GM18508 (cell line): ENCODE measurements at regions not wholly inside any gene's neighbourhood (a gene's known extent, or its start where the extent isn't known, plus 50 kb on each side); places are given as distances from the start of the nearest gene placed in this dataset.
A peak's percentile ranks its signal among the peaks of the same experiment; 100 is the strongest.

ENCODE experiments used
- ATAC-seq: cut with Tn5 transposase; IDR thresholded peaks from one replicate; pipeline ENCODE4 v1.9.1; 2021; ENCODE audit warnings: moderate number of reproducible peaks; ENCODE audit not compliant: insufficient read depth, unreplicated experiment

DNA sequence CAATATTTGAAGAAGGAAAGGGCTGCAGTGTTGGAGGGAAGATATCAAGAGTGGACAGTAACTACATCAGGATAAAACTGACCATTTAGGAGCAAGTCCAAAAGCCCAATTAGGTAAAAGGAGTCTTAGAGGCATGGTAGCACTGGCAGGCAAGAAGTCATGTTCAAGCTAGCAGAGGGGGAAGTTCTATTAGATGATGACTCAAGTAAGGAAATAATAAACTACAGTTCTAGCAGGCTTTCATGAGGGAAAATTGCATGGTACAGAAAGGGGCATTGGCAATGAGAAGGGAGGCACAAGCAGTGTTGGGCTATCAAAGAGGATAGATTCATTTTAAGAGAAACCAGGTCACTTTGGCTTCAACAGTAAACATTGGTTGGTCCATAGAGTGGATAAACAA is 156.1 kb upstream of the PTPRK start:
- ATAC-seq: no peak

GRCh38 chr6:128672023-128672422 is 151.6 kb upstream of the PTPRK start:
- no peak for ATAC-seq

DNA sequence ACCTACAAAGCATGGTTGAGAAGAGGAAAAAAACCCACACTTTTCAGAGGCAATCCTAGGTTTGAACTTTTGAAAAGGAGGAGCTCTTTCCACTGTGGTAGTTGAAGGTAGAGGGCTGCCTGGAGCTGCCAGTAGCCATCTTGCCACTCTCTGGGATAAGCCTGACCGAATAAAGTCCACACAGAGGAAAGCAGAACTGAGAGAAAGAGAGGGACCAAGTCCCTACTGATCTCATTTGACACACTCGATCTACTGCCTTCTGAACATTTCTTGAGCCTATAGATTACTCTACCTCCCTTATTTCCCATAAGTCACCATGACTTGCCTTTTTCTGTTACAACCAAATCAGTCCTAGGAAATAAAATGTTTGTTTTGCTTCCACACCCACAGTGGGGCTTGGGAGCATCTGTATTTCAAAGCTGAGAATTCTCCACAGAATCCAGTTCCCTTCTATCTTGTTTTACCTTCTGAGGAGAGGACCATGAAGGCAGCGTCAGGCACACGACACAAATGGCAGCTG is 147.0 kb upstream of the PTPRK start:
- no peak for ATAC-seq

DNA sequence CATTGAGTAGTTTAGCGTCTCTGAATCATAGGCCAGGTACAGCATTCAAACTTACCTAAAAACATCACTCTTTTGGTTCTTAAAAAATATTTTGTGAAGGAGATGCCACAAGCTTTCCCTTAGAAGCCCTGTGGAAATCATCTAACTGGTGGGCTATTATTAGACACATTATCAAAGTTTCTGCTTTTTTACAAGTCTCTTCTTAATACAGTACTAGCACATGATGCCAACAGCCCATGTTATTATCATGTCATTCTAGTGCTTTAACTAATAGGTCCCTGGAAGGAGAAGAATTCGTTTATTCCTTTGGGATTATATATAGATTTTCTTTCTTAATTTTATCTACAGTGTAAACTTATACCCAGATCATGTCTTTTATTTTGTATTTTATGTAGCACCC is 146.0 kb upstream of the PTPRK start:
- no peak for ATAC-seq

DNA sequence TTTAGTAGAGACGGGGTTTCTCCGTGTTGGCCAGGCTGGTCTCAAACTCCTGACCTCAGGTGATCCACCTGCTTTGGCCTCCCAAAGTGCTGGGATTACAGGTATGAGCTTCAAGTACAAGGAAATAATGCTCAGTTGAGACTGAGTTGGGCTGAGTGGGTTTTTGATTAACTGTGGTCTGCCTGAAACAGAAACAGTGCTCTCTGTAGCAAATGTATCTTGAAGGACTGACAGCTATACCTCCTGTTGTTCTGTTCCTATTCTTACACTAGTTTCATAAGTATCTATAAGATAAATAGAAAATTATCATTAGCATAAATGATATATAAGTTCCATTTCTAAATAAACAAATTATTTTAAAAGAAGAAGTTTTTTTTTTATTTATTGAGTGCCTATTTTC is 142.8 kb upstream of the PTPRK start:
- peak; percentile 61 for ATAC-seq

- no peak for ATAC-seq
Observed at GRCh38 chr6:128659878-128660622, 139.7 kb upstream of the PTPRK start.

GRCh38 chr6:128659276-128659675 is 138.9 kb upstream of the PTPRK start:
- no peak for ATAC-seq

- ATAC-seq: no peak
Observed at GRCh38 chr6:128657181-128657580, 136.8 kb upstream of the PTPRK start.

DNA sequence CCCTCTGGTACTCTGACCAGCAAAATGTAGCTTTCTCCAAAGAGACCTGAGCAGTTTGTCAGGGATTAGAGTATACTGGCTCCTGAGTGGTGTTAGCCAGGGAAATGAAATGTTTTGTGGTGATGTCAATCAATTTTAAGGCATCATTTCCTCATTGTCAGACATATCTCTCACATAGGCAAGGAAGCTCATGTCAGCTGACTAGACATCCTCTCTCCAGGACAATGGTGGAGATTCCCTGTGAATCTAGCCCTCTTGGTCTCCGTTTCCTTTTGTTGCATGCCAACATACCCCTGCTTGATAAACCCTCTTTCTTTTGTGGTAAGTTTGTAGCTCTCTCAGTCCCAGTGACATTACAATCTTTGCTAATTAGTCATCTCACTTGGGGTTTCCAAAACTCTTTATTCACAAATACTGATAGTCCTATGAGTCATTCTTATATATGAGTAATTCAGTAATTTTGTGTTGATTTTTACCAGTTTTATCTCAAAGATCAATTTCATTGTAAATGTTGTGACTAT is 135.6 kb upstream of the PTPRK start:
- ATAC-seq: peak; percentile 93

DNA sequence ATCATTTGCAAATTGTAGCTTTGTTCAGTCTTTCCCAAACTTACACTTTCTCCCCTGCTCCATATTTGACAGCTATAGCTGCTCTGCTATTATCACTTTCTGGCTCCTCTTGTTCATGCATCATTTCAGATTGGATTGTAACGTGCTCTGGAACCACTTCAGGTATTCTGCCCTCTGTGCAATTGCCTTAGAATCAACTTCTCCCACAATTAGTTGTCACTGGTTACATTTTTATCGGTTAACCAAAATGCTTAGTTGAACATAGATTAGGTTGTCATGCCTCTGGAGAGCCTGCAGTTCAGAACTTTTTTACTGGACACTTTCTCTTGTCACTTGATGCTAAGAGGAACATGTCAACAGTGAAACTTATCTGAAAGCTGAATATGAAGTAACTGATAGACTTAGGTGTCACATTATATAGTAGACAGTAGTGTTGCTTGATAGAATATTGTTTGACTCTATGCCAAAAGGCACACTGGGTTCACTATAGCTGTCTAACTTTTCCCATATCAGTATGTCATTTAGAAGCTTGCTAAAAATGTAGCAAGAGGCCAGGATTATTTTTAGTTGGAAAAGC is 127.7 kb upstream of the PTPRK start:
- ATAC-seq: no peak

- no peak for ATAC-seq
Observed at GRCh38 chr6:128642132-128642531, 121.7 kb upstream of the PTPRK start.

DNA sequence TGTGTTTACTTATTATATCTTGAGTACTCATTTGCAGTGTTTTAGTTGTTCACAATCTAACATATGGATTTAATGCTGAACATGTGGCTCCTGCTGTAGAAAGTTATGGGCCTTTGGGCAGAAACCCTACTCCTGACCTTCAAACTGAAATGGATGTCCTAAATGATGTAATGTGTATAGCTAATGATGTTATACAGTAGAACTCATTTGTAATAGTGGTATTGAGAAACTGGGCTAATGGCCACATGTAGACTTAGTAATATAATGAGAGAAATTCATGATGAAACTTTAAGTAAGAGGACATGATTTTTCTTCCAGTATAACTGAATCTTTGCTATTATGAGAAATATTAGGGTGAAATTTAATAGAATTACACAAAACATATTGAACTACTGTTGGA is 121.3 kb upstream of the PTPRK start:
- ATAC-seq: no peak

- no peak for ATAC-seq
Observed at GRCh38 chr6:128638817-128639216, 118.4 kb upstream of the PTPRK start.

DNA sequence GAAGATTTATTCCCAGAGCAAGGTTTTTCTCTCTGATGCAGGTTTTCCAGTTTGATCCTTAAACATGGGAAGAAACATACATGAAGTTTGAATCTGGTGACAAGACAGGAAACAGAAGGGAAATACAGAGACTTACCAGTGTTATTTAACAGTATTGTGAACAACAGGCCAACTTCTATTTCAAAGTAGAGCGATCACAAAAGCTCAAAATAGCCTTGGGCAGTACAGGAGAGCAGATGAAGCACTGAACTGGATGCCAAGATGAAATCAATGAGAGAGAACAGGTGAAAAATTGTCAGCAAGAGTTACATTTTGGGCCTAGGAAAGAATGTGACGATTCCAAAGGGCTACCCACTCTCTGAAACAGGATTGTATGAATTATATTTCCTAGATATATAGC is 114.8 kb upstream of the PTPRK start:
- ATAC-seq: no peak

DNA sequence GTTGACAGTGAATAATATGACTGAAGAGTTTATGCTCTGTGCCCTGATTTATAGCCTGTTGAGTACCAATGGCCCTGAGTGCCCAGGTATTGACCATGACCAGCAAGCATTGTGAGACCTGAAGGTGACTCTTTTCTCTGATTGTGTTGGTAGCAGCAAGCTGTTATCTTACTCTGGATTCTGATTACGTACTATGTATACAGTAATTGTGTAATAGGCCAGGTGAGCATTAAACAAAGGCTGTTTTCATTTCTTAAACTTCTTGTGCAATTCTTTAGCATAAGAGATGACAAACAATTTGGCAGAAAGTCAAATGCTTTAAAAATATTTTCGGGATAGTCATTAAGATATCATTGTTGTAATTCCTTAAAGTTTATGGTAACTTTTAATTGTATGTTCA is 111.7 kb upstream of the PTPRK start:
- no peak for ATAC-seq

DNA sequence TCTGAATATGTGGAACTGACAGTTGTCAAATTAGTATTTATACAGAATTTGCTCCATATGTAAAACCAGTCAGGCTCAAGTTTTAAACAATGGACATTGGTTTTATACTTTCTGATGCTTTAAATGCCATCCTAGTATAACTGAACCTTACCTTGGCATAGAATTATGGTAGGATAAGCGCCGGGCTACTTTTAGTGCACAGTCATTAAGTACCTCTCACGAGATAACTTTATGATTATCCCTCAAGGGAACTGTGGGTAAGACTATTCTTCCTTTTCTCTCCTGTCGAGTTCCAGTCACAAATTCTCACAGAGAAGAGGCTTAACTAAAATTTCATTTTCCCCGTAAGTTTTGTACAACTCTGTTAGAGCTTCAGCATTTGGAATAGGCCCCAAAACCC is 110.6 kb upstream of the PTPRK start:
- ATAC-seq: no peak

DNA sequence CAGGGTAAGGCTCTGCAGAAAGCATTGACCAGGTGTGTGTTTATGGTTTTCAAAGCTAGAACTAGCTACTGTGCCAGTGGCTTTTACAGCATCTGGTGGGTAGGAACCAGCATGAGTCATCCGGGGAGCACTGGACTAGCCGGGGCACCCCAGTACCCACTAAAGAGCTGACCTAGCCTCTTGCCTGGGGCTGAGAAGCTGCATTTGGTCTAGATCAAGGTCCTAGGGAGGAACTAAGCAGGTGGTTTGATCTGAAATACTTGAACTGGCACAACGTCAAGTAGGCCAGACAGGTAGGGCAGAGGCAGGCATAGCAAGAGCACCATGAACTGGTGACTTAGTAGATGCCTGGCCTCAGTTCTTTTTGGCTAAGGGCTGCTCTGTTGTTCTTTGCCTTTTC is 109.8 kb upstream of the PTPRK start:
- ATAC-seq: no peak

DNA sequence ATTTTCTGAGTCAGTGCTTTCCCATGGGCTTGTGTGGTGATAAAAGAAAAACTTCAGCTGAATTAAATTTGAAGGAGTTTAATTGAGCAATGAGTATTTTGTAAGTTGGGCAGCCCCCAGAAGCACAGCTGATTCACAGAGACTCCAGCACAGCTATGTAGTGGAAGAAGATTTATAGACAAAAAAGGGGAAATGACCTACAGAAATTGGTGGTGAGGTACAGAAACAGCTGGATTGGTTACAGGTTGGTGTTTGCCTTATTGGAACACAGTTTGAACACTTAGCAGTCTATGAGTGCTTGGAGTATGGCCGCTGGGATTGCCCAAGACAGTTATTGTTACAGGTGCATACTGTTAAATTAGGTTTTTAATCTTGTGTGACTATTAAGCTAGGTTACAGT is 96.9 kb upstream of the PTPRK start:
- ATAC-seq: no peak

DNA sequence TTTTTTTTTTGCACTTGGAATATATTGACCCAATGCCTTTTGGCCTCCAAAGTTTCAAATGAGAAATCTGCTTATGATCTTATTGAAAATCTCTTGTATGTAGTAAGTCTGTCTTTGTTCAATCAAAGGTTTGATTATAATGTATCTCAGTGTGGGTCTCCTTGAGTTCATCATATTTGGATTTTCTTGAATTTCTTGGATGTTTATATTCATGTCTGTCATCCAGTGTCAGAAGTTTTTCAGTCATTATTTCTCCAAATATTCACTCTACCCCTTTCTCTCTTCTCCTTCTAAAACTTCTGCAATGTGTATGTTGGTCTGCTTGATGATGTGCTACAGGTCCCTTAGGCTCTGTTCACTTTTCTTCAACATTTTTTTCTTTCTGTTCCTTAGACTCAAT is 95.9 kb upstream of the PTPRK start:
- no peak for ATAC-seq

- peak; percentile 62 for ATAC-seq
Observed at GRCh38 chr6:128606611-128607010, 86.2 kb upstream of the PTPRK start.

GRCh38 chr6:128605961-128606360 is 85.6 kb upstream of the PTPRK start:
- no peak for ATAC-seq

GRCh38 chr6:128601060-128601459 is 80.7 kb upstream of the PTPRK start:
- no peak for ATAC-seq
